AG08396 (cell line): ENCODE measurements at regions not wholly inside any gene's neighbourhood (a gene's known extent, or its start where the extent isn't known, plus 50 kb on each side); places are given as distances from the start of the nearest gene placed in this dataset.
"Not testable (repeated sequence)": the region's sequence is repeated elsewhere in the genome, so short reads cannot be mapped to it uniquely, and the experiment has no call there.

Source experiments
- DNase-seq: peaks from one replicate; pipeline ENCODE4 v3.0.0; 2012; ENCODE audit warnings: low spot score, mixed read lengths

DNA sequence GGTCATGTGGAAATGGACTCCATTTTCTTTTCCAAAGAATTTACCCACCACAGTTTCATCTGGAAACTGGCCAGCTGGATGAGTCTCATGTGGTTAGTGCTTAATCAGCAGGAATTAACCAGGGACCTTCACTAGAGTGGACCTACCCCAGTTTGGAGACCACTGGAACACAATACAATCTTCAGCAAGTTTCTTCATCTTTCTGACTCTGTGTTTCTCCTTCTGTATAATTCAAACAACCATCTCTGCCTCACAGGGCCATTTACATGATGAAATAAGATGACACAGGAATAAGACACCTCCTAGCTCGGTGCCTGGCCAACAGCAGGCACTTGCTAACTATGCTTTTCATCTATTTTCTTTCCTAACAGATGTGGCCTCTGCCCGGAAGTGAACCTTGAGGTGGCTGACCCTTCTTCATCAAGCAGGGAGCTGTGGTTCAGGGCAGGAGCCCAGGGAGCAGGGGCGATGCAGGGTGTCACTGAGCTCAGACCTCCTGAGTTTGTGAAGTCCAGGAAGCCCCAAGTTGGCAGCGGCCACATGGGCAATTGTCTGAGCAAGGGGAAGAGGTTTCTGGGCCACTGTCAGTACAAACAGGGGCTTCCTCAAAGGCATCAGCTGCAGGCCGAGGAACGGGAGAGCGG is 98.8 kb downstream of the SOD2 start:
- no peak for DNase-seq

DNA sequence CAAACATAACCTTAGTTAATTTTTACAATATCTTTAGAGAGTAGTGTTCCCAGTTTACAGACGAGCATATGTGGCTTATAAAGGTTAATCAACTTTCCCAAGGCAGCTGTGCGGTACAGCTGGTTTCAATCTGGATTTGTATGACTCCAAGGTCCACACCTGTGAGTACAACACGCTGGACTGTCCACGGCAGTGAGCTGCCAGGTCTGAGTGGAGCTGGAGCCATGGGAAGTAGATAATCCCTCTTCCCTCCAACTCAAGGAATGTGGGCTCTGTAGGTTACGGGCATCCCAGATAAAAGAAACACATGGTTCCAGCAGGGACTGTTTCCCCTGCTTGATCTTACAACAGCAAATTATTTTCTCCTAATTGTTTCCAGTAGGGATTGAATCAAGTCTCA is 102.2 kb downstream of the SOD2 start:
- no peak for DNase-seq

- no peak for DNase-seq
These were observed 106.4 kb downstream of the SOD2 start for GRCh38 chr6:159586684-159587083.

- no peak for DNase-seq
These were observed 110.3 kb downstream of the SOD2 start for GRCh38 chr6:159582736-159583135.

DNA sequence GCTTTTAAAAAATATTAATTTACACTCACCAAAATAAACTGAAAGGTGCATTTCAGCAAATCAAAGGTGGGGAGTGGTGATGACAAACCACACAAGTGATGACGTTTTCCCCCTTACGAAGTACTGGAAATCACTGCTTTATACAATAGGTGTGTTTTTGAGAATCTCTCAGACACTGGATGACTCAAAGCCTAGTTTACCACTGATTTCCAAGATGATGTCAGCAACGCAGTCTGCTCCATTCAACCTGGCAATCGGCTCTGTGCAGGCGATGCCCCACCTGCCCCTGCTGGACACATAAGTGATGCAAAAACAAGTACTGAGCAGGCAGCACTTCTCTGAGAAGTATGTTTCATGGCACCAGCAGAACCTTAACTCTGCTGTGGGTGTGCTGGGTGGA is 114.4 kb downstream of the SOD2 start:
- DNase-seq: no peak

DNA sequence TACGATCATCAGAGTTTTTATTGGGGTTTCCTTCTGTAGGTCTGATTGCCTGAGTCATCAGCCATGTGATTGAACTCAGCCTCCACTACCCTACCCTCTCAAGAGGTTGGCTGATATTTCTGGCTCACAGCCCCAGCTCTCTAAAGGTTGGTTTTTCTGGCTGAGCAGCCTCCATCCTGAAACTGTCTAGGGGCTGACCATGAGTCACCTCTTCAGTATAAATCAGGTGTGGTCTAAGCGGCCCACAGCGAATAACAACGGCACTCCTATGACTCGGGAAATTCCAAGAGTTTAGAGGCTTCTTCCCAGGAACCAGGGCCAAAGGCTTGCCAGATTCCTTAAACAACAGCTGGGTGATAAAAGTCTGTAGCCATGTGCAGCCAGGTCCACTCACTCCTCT is 115.5 kb downstream of the SOD2 start:
- DNase-seq: no peak

DNA sequence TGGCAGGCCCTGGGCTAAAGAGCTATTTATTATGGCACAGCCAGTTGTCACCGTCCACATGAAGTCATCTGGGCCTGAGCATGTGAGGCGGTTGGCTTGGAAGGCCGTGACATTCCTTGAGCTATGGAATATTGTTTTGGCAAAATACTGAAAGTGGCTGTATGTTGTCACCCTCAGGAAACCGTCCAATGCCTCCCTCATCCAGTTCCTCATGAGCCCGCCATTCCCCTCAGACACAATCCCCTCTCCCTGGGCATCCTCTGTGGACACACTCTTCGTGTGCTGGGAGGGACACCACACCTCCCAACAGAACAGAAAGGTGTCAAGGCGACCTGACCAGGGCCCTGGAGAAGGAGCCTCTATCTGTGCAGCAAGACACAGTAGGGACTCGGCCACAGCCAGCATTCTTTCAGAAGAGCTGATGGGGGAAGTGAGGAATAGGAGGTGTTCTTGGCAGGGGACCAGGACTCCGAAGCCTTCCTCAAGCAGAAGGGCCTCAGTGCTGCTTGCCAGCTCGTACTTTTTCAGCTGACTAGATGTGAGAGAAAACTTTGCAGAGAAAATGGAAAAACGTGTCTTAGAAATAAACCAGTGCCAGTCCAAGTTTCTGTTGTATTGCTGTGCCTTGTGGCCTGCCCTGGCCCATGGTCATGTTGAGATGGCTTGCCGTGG is 120.5 kb downstream of the SOD2 start:
- DNase-seq: no peak

DNA sequence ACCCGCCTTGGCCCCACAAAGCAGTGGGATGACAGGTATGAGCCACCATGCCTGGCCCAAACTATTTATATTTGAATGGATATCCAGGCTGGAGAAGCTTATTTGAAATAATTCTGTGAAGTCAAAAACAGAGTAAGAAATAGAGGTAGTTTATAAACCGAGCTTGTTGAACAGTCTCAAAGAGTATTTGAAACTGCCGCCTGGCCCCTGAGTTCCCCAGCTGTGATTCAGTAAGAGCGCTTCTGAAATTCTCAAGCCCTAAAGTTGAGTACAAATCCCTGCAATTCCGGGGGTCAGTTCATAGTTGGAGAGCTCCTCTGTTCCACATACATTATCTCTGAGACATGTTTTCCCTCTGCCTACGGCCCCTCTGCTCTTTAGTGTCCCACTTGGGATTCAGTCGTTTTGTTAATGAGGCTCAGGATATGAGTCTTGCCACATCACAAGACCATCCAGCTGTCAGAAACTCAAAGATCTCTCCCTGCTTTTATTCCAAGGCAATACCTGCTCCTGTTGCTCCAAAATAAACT is 127.8 kb downstream of the SOD2 start:
- DNase-seq: no peak

DNA sequence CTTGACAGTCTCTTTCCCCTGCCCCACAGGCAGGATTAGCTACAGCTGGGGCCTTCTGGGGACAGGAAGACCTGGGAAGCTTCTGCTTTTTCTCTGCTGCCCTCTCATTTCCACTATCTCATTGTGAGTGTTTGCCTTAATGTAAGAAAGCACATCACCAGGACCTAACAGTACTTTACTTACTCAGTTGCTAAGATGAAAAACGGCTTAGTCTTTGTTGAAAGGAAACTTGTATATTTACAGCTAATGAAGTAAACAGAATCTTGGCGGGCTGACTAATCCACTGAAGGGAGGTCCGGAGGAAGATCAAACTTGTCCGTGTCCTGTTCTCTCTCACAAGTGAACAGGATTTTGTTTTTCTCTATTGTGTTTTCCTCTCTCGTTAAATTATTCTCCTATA is 128.6 kb downstream of the SOD2 start:
- no peak for DNase-seq

DNA sequence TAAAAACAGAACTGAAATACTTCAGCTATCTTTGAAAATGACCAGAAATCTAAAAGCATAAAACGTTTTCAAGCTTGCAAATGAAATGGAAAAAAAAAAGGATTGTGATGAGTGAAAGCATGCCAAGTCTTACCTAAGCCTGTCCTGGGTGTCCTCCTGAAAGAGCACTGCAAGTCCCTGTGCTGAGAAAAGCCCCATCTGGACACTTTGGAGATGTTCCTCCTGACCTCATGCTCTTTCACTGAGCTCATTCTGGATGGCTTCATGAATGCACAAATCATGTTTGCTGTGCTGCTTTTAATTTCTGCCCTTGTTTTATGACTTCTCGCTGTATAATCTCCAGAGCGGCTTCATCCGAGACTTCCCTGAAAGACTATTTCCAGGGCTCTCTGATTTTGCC is 136.0 kb downstream of the SOD2 start:
- no peak for DNase-seq

DNA sequence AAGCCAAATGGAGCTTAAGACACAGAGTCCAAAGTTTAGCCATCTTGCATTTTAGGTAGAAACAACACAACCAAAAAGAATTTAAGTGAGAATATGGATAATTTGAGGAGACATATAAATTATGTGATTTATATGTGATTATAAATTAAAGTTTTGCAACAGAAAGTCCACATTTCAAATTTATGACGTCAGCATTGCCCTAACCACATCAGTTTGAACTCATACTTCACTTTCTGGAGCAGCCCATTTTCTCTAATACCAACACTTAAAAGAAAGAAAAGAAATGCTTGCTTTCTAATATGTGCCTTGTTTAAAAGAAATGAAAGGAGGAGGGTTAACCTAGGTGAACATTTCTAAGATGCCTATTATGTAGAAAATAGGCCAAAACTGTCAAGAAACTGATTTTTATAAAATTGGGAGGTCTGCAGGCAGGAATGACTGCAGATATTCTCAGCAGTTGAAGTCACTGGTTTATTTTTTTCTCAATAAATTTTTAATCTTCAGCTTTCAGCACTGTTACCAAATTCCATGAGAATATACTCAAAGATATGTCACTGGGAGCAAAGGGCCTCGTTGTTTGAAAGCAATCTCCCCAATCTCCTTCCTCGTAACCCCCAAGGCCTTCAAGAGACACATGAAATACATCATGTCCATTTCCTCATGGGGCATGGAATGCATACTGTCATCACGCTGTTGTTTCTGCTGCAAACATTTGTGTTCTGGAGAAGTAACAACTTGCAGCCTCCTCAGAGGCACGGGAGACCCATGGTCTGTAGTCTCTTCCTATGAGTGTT is 137.8 kb downstream of the SOD2 start:
- no peak for DNase-seq

- DNase-seq: no peak
These were observed 151.7 kb downstream of the SOD2 start for GRCh38 chr6:159541296-159541695.

DNA sequence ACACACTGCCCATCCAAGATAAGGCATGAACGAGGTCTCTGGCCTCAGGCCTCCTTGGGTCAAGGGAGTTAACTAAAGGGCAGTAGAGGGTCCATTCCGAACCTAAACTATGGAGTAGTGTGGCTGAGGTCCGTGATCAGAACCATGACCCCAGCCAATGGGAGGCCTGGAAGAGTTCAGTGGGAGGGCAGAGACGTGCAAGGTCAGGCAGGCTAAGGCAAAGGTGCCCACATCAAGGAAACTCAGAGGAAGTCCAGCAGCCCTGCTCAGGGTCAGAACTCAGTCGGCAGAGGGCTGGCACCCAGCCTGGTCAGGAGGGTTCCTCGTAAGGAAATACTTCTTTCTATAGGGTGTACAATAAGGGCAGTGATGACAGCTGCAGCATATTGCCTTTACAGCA is 152.2 kb downstream of the SOD2 start:
- DNase-seq: no peak

GRCh38 chr6:159540152-159540551 is 152.9 kb downstream of the SOD2 start:
- no peak for DNase-seq

DNA sequence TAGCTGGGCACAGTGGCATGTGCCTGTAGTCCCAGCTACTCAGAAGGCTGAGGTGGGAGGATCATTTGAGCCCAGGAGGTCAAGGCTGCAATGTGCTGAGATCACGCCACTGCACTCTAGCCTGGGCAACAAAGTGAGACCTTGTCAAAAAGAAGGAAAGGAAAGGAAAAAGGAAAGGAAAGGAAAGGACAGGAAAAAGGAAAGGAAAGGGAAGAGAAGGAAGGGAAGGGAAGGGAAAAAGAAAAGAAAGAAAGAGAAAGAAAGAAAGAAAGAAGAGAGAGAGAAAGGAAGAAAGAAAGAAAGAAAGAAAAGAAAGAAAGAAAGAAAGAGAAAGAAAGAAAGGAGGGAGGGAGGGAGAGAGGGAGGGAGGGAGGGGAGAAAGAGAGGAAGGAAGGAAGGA is 155.0 kb downstream of the SOD2 start:
- not testable (repeated sequence) for DNase-seq

DNA sequence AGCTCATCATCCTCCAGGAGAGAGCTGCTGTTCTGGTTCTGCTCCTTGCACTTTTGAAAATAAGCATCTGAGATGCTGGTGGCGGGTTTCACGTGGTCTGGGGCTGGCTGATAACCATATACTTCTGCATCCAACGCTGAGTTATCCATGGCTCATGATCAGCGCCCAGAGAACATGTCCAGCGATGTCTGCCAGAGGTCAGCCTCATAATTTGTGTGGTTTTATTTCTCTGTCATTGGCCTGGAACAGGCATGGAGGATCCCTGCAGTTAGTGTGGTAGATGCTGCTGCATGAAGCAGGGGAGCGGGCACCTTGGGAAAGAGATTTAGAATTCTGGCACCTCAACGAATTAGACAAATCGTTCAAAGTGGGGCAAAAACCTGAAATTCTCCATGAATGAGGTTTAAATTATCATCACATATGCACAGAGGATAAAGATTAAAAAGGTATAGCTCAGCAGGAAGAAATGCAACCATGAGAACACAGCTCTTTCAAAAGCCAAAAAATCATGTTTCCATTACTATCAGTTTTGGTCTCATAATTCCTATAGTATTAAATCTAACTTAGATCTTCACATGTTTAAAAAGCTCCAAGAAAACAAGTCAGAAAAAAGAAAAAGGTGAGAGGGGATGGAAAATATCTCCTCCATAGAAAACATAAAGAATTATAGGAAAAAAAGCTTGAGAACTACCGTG is 157.2 kb downstream of the SOD2 start:
- DNase-seq: no peak

DNA sequence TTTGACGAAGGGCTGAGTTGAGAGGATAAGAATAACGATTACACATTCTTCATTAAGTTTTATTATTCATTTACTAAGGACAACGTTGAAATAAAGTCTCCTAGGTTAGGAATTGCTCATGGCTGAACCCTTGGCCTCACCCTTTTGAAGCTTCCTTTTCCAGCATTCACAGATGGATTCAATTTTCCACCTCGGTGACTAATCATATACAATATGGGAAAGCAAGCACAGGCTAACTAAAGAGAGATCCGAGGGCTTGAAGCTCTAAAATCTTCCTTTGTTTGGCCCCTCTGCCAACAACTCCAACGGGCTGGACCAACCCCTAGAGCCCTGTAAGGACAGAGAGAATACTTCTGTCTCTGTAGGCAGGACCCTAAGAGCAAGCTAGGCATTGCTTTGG is 159.5 kb downstream of the SOD2 start:
- DNase-seq: no peak

- no peak for DNase-seq
These were observed 160.0 kb downstream of the SOD2 start for GRCh38 chr6:159533016-159533415.

- no peak for DNase-seq
These were observed 160.9 kb downstream of the SOD2 start for GRCh38 chr6:159532155-159532554.

DNA sequence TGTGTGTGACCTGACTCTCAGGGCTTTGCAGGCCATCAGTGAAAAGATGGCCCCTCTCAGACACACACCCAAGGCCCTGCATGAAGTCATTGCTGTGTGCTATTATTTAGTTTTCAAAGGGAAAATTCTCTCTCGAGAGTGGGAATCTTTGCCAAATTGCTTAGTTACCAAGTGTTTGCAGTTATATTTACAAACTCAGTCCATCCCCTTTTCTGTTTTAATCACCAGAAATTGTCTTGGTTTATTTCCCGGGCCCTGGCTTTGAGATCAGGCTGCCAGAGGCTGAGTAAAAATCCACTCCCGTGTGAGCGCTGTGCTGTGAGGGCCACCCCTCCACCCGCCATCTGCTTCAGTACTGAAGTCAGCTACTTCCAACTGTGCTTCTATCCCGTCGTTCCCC is 163.1 kb downstream of the SOD2 start:
- no peak for DNase-seq

DNA sequence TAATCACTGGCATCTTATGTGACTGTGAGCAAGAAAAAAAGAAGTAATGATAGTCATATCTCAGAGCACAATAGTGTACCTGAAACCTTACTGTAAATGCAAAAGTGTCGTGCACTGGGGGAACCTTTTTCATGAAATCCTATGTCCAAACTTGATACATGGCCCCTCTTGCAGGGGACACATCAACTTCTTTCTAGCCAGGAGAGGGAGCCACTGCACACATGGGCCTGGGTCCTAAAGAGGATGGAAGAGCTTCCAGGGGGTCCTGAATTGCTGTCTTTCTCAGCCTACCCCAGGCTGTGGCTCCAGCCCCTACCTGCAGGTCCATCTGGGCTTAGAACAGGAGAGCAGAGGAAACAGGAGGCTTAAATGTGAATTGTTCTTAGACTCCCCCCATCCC is 165.7 kb downstream of the SOD2 start:
- DNase-seq: no peak

GRCh38 chr6:159525445-159526025 is 167.5 kb downstream of the SOD2 start:
- no peak for DNase-seq
